Prostate gland (tissue), 1 donor: ENCODE measurements at regions not wholly inside any gene's neighbourhood (a gene's known extent, or its start where the extent isn't known, plus 50 kb on each side); places are given as distances from the start of the nearest gene placed in this dataset.

Experiments used
- POLR2A ChIP-seq: fragments of 450-650 bp; IDR thresholded peaks from one replicate; pipeline ENCODE4 v1.6.1; 2016; ENCODE audit warnings: antibody characterized with exemption, mild to moderate bottlenecking
- POLR2AphosphoS5 ChIP-seq: sonication (generic); formaldehyde crosslinking; IDR thresholded peaks from one replicate; pipeline ENCODE4 v1.6.1; 2017; ENCODE audit warnings: antibody characterized with exemption

DNA sequence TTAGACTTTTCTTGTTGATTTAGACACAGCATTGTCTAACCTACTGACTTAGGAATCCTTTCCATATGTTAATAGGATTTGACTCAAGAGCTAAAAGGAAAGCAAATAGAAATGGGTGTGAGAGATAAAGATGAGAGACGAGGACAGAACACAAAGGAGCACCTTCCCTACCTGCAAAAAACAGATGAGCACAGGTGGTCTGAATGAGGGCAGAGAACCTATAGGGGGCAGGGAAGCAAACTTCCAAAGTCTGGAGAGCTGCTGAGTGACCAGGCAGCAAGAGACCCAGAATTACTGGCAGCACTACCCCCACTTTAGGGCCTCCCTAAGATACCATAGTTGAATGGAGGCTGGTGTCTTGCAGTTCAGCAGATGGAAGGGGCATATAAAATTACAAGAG lies 98.1 kb upstream of the CTNNB1 start:
- no peak for TF ChIP-seq POLR2A
- no peak for TF ChIP-seq POLR2AphosphoS5
